ENCODE measurements at regions not wholly inside any gene's neighbourhood (a gene's known extent, or its start where the extent isn't known, plus 50 kb on each side); places are given as distances from the start of the nearest gene placed in this dataset.

DNA sequence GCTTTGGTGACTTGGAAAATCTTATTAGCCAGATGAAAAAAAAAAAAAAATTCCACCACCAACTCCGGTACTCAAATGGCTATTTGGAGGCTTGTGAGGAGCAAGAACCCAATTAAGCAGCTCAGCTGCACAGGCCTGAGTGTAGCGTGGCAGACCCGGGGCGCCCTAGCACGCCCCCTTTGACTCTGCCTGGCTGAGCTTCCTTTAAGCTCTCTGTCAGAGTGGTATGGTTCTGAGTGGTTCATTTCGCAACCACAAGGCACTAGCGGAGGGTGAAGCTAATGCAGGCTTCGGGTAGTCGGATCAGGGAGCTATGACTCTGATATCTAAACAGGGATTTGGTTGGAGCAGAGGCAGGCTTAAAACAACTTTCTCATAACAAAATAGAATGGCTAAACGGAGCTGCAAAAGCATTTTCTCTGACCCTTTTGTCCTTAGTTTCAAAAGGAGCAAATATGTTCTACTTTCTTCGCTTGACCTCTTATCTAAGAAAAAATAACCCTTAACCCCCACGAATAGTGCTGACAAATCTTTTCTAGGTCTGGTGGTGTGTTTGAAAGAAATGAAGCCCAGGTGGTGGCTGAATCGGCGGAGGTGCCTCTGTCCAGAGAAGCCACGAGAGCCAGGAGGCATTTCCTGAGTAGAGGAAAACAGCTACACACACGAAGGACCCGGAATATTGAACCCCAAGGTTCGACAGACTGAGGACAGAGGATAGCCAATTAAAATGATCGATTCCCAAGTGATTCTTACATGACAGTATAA lies 285.4 kb upstream of the GLI3 start:
- H3K4me1 ChIP-seq (ENCODE audit: control insufficient read depth in 2 of 2, insufficient read depth in 2 of 2, low read length in 2 of 2): no peaks in the 10 kb centered on the region
- no peak overlapping the region for H3K4me3 ChIP-seq (ENCODE audit: low read length in 2 of 2)
- peak overlapping the region in 1 of 2 donors; percentile 1 for H3K27ac ChIP-seq (ENCODE audit: low read depth in 2 of 2, low read length in 2 of 2)
- no peaks in the 10 kb centered on the region for H3K9me3 ChIP-seq (ENCODE audit: control insufficient read depth in 2 of 2, low read length in 2 of 2)
- H3K36me3 ChIP-seq (ENCODE audit: control insufficient read depth in 2 of 2, insufficient read depth in 2 of 2, low read length in 2 of 2): no peaks in the 10 kb centered on the region
- no peaks in the 10 kb centered on the region for H3K27me3 ChIP-seq (ENCODE audit: control insufficient read depth in 2 of 2, insufficient read depth in 2 of 2, low read length in 2 of 2)
- H3K9ac ChIP-seq (ENCODE audit: low read depth in 1 of 2, low read length in 2 of 2): no peak overlapping the region

DNA sequence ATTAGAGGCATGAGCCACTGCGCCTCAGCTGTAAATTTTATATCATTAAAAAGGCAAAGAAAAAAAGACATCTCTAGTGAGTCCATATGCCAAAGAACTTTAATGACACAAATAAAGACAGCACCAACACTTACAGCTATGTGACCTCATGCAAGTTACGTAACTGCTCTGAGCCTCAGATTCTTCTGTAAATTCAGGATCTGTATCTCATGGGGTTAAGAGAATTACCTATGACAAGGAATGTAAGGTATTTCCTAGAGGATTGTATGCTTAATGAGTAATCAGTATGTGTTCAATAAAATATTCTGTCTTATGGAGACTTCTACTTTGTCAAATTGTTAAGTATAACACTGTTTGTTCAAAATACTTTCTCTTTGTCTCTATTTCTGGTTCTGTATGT lies 274.0 kb upstream of the GLI3 start:
- no peaks in the 10 kb centered on the region for H3K27me3 ChIP-seq (ENCODE audit: control insufficient read depth in 2 of 2, insufficient read depth in 2 of 2, low read length in 2 of 2)
- no peak overlapping the region for H3K27ac ChIP-seq (ENCODE audit: low read depth in 2 of 2, low read length in 2 of 2)
- no peak overlapping the region for H3K9ac ChIP-seq (ENCODE audit: low read depth in 1 of 2, low read length in 2 of 2)
- no peaks in the 10 kb centered on the region for H3K9me3 ChIP-seq (ENCODE audit: control insufficient read depth in 2 of 2, low read length in 2 of 2)
- no peak overlapping the region for H3K4me3 ChIP-seq (ENCODE audit: low read length in 2 of 2)
- H3K36me3 ChIP-seq (ENCODE audit: control insufficient read depth in 2 of 2, insufficient read depth in 2 of 2, low read length in 2 of 2): no peaks in the 10 kb centered on the region
- H3K4me1 ChIP-seq (ENCODE audit: control insufficient read depth in 2 of 2, insufficient read depth in 2 of 2, low read length in 2 of 2): no peaks in the 10 kb centered on the region

DNA sequence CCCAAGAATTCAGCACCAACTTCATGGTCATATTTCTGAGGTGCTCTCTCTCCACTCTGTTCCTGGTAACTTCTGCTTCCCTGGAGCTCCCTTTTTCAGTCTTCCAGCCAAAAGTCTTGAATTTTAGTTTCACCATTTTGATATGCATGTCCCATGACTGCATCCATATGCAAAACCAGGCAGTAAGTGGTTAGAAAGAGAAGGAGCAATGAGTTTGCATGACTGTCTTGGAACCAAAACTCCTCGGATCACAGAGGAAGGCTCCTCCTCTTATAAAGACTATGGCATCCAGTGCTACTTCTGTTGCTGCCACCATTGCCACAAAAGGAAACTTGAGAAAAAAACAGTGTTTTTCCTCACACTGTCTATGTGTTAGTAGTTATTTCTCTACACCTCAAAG lies 269.1 kb upstream of the GLI3 start:
- no peaks in the 10 kb centered on the region for H3K27me3 ChIP-seq (ENCODE audit: control insufficient read depth in 2 of 2, insufficient read depth in 2 of 2, low read length in 2 of 2)
- no peak overlapping the region for H3K27ac ChIP-seq (ENCODE audit: low read depth in 2 of 2, low read length in 2 of 2)
- H3K9ac ChIP-seq (ENCODE audit: low read depth in 1 of 2, low read length in 2 of 2): no peak overlapping the region
- H3K36me3 ChIP-seq (ENCODE audit: control insufficient read depth in 2 of 2, insufficient read depth in 2 of 2, low read length in 2 of 2): no peaks in the 10 kb centered on the region
- H3K9me3 ChIP-seq (ENCODE audit: control insufficient read depth in 2 of 2, low read length in 2 of 2): no peaks in the 10 kb centered on the region
- H3K4me3 ChIP-seq (ENCODE audit: low read length in 2 of 2): no peak overlapping the region
- H3K4me1 ChIP-seq (ENCODE audit: control insufficient read depth in 2 of 2, insufficient read depth in 2 of 2, low read length in 2 of 2): no peaks in the 10 kb centered on the region

DNA sequence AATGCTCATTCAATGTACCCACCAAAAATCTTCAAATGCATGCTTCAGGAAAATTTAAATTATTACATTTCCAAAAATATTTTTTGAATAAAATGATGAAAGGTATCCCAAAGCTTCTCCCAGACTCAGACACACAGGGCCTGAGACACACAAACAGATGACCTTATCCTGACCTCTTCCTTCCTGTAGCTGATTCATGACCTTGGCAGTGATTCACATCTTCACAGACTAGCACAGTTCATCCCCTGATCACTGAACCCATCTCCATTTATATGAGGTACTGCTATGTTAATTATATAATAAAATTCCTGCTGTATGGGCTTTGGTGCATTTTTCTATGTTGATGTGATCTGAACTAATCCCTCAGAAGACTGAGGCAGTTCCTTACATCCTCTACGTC lies 265.0 kb upstream of the GLI3 start:
- Histone ChIP-seq H3K4me3 (ENCODE audit: low read length in 2 of 2) (no peak overlapping the region), H3K9ac (ENCODE audit: low read depth in 1 of 2, low read length in 2 of 2) (no peak overlapping the region), H3K36me3 (ENCODE audit: control insufficient read depth in 2 of 2, insufficient read depth in 2 of 2, low read length in 2 of 2) (no peaks in the 10 kb centered on the region), H3K9me3 (ENCODE audit: control insufficient read depth in 2 of 2, low read length in 2 of 2) (no peaks in the 10 kb centered on the region), H3K27ac (ENCODE audit: low read depth in 2 of 2, low read length in 2 of 2) (no peak overlapping the region), H3K4me1 (ENCODE audit: control insufficient read depth in 2 of 2, insufficient read depth in 2 of 2, low read length in 2 of 2) (no peaks in the 10 kb centered on the region), H3K27me3 (ENCODE audit: control insufficient read depth in 2 of 2, insufficient read depth in 2 of 2, low read length in 2 of 2) (no peaks in the 10 kb centered on the region)

DNA sequence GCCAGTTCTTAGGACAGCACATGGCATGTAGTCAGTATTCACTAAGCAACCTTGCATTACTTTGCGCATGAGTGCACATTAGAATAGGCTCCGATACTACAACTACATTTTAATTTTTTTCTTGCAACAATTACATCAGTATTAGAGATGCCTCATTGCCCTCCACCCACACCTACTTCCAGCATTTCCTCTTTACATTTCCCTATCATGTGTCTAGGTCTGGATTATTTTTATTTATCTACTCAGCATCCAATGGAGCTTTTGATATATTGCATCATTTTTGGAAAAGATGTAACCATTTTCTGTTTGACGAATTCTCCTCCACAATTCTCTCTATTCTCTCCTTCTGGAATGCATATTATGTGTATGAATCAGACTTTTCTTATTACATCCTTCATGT lies 258.2 kb upstream of the GLI3 start:
- H3K9me3 ChIP-seq (ENCODE audit: control insufficient read depth in 2 of 2, low read length in 2 of 2): no peaks in the 10 kb centered on the region
- H3K36me3 ChIP-seq (ENCODE audit: control insufficient read depth in 2 of 2, insufficient read depth in 2 of 2, low read length in 2 of 2): no peaks in the 10 kb centered on the region
- no peak overlapping the region for H3K9ac ChIP-seq (ENCODE audit: low read depth in 1 of 2, low read length in 2 of 2)
- no peak overlapping the region for H3K27ac ChIP-seq (ENCODE audit: low read depth in 2 of 2, low read length in 2 of 2)
- H3K4me3 ChIP-seq (ENCODE audit: low read length in 2 of 2): no peak overlapping the region
- peaks cover 0 to 5% of the 10 kb centered on the region in 2 donors for H3K27me3 ChIP-seq (ENCODE audit: control insufficient read depth in 2 of 2, insufficient read depth in 2 of 2, low read length in 2 of 2)
- peaks cover 0 to 7% of the 10 kb centered on the region in 2 donors for H3K4me1 ChIP-seq (ENCODE audit: control insufficient read depth in 2 of 2, insufficient read depth in 2 of 2, low read length in 2 of 2)

DNA sequence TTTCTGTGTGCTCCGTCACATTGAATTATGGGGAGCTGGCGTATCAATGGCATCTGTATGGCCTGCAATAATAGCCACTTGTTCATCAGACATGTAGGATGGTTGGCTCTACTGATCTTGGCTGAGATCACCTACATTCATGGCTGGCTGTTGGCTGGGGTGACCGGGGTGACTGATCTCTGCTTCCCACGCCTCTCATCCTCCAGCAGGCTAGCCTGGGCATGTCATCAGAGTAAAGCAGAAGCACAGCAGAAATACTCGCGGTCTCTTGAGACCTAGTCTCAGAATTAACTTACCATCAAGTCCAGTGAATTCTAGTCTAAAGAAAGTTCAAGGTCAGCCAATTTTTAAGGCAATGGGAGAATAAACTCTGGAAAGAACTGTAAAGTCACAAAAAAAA lies 257.7 kb upstream of the GLI3 start:
- Histone ChIP-seq H3K9ac (ENCODE audit: low read depth in 1 of 2, low read length in 2 of 2) (no peak overlapping the region), H3K27ac (ENCODE audit: low read depth in 2 of 2, low read length in 2 of 2) (peak overlapping the region in 1 of 2 donors; percentile 9), H3K27me3 (ENCODE audit: control insufficient read depth in 2 of 2, insufficient read depth in 2 of 2, low read length in 2 of 2) (peaks cover 0 to 5% of the 10 kb centered on the region in 2 donors)

DNA sequence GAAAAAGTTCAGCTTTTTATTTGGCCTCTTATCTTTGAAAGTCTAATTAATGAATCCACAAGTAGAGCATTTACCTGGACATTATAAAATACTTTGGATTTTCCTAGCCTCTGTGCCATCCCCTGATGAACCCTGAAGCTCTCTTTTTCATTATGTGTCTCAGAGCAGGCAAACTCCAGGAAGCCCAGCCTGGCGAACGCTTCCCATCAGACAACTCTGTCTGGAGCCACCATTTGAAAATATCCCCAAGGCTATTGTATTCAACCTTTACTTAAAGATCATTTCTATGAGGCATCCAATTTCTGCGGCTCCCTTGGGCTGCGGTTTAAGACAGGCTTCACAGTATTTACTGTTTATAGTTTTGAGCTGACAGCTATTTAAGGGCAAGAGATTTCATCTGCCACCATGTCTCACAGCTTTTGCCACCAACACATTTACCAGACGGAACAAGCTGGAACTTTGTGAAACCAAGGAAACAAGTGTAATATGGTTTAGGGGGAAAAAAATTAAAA lies 257.2 kb upstream of the GLI3 start:
- H3K4me3 ChIP-seq (ENCODE audit: low read length in 2 of 2): no peak overlapping the region

More for the DNA sequence above, 257.7 kb upstream of the GLI3 start:
- Histone ChIP-seq H3K36me3 (ENCODE audit: control insufficient read depth in 2 of 2, insufficient read depth in 2 of 2, low read length in 2 of 2) (no peaks in the 10 kb centered on the region), H3K4me3 (ENCODE audit: low read length in 2 of 2) (no peak overlapping the region), H3K4me1 (ENCODE audit: control insufficient read depth in 2 of 2, insufficient read depth in 2 of 2, low read length in 2 of 2) (peaks cover 0 to 7% of the 10 kb centered on the region in 2 donors), H3K9me3 (ENCODE audit: control insufficient read depth in 2 of 2, low read length in 2 of 2) (no peaks in the 10 kb centered on the region)

DNA sequence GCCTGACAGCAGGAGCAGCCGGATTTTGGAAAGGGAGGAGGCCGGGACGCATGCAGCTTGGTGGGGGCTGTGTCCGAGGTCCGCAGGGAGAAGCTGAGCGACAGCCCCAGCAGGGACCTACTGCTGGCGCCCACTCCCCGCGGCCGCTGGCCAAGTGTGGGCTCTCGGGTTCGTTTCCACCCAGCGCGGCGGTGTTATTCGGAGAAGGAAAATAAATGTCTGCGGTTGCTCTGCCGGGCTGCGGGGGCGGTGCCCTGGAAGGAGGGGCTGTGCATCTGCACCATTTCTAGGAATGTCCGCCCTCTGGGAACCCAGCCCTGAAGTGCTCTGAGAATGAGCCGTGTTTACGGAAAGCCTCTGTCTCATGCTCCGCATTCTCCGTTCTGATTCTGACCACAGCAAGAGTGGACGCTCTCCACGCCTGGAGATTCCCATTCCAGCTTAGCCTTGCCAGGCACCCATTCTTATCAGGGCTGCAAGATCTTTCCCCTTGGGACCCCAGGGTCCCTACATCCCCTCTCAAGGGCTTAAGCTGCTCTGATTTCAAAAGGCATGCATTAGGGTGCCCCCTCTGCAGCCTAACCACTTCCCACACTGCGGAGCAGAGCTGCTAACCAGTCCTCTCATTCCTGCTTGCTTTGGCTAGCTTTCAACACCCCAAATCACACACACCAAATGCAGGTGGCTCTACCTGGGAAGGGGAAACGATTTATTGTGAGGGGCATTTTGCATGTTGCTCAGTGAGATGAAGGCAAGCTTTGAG lies 256.6 kb upstream of the GLI3 start:
- H3K27me3 ChIP-seq (ENCODE audit: control insufficient read depth in 2 of 2, insufficient read depth in 2 of 2, low read length in 2 of 2): peaks cover 0 to 5% of the 10 kb centered on the region in 2 donors
- H3K27ac ChIP-seq (ENCODE audit: low read depth in 2 of 2, low read length in 2 of 2): peak overlapping the region; percentile 50 to 58
- H3K36me3 ChIP-seq (ENCODE audit: control insufficient read depth in 2 of 2, insufficient read depth in 2 of 2, low read length in 2 of 2): no peaks in the 10 kb centered on the region
- peak overlapping the region; percentile 29 to 52 for H3K4me3 ChIP-seq (ENCODE audit: low read length in 2 of 2)
- H3K9ac ChIP-seq (ENCODE audit: low read depth in 1 of 2, low read length in 2 of 2): peak overlapping the region in 1 of 2 donors; percentile 17
- peaks cover 0 to 7% of the 10 kb centered on the region in 2 donors for H3K4me1 ChIP-seq (ENCODE audit: control insufficient read depth in 2 of 2, insufficient read depth in 2 of 2, low read length in 2 of 2)
- H3K9me3 ChIP-seq (ENCODE audit: control insufficient read depth in 2 of 2, low read length in 2 of 2): no peaks in the 10 kb centered on the region

More for the DNA sequence above, 257.2 kb upstream of the GLI3 start:
- Histone ChIP-seq H3K4me1 (ENCODE audit: control insufficient read depth in 2 of 2, insufficient read depth in 2 of 2, low read length in 2 of 2) (peaks cover 0 to 7% of the 10 kb centered on the region in 2 donors), H3K36me3 (ENCODE audit: control insufficient read depth in 2 of 2, insufficient read depth in 2 of 2, low read length in 2 of 2) (no peaks in the 10 kb centered on the region), H3K9ac (ENCODE audit: low read depth in 1 of 2, low read length in 2 of 2) (no peak overlapping the region), H3K9me3 (ENCODE audit: control insufficient read depth in 2 of 2, low read length in 2 of 2) (no peaks in the 10 kb centered on the region), H3K27ac (ENCODE audit: low read depth in 2 of 2, low read length in 2 of 2) (peak overlapping the region; percentile 9 to 11), H3K27me3 (ENCODE audit: control insufficient read depth in 2 of 2, insufficient read depth in 2 of 2, low read length in 2 of 2) (peaks cover 0 to 5% of the 10 kb centered on the region in 2 donors)

DNA sequence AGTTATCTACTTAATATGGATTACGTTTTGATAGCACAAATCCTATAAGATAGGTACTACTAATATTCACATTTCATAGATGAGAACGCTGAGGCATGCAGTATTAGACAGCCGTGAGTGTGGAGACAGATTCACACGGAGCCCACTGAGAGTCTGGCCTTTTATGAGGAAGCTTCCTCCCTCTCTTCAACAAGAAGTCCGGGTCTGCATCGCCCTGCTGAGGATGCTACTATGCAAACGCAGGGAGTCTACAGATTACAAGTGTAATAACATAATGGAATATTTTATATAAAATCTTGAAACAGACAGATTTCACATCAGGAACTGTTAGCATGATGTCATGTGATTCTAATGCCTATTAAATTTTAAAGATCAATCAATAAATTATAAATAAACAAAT lies 255.9 kb upstream of the GLI3 start:
- no peaks in the 10 kb centered on the region for H3K36me3 ChIP-seq (ENCODE audit: control insufficient read depth in 2 of 2, insufficient read depth in 2 of 2, low read length in 2 of 2)
- H3K27ac ChIP-seq (ENCODE audit: low read depth in 2 of 2, low read length in 2 of 2): peak overlapping the region in 1 of 2 donors; percentile 58
- H3K27me3 ChIP-seq (ENCODE audit: control insufficient read depth in 2 of 2, insufficient read depth in 2 of 2, low read length in 2 of 2): peaks cover 0 to 5% of the 10 kb centered on the region in 2 donors
- peak overlapping the region in 1 of 2 donors; percentile 21 for H3K4me3 ChIP-seq (ENCODE audit: low read length in 2 of 2)
- no peaks in the 10 kb centered on the region for H3K9me3 ChIP-seq (ENCODE audit: control insufficient read depth in 2 of 2, low read length in 2 of 2)
- H3K4me1 ChIP-seq (ENCODE audit: control insufficient read depth in 2 of 2, insufficient read depth in 2 of 2, low read length in 2 of 2): peaks cover 0 to 7% of the 10 kb centered on the region in 2 donors
- no peak overlapping the region for H3K9ac ChIP-seq (ENCODE audit: low read depth in 1 of 2, low read length in 2 of 2)

DNA sequence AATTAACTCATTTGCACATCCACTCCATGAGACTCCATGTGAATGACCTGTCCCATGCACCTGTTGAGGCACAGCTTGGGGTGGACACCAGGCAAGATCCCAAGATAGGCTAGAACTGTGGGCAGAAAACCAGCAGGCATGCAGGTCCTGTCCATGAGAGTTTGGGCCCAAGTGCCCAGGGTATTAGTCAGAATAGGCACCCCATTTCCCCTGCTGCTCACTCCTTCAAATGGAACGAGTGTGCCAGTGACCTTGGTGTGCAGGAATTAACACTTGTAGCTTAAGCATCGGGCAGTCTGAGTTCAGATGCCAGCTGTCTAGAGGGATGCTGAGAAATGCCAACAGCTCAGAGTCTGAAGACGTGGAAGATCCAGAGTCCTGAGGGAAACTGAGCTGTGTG lies 254.1 kb upstream of the GLI3 start:
- H3K4me3 ChIP-seq (ENCODE audit: low read length in 2 of 2): no peak overlapping the region
- H3K36me3 ChIP-seq (ENCODE audit: control insufficient read depth in 2 of 2, insufficient read depth in 2 of 2, low read length in 2 of 2): no peaks in the 10 kb centered on the region
- no peaks in the 10 kb centered on the region for H3K9me3 ChIP-seq (ENCODE audit: control insufficient read depth in 2 of 2, low read length in 2 of 2)
- H3K27me3 ChIP-seq (ENCODE audit: control insufficient read depth in 2 of 2, insufficient read depth in 2 of 2, low read length in 2 of 2): peaks cover 0 to 5% of the 10 kb centered on the region in 2 donors
- no peak overlapping the region for H3K27ac ChIP-seq (ENCODE audit: low read depth in 2 of 2, low read length in 2 of 2)
- H3K4me1 ChIP-seq (ENCODE audit: control insufficient read depth in 2 of 2, insufficient read depth in 2 of 2, low read length in 2 of 2): peaks cover 0 to 7% of the 10 kb centered on the region in 2 donors
- no peak overlapping the region for H3K9ac ChIP-seq (ENCODE audit: low read depth in 1 of 2, low read length in 2 of 2)
